Karpas-422 (cell line): ENCODE measurements at regions not wholly inside any gene's neighbourhood (a gene's known extent, or its start where the extent isn't known, plus 50 kb on each side); places are given as distances from the start of the nearest gene placed in this dataset.

ENCODE experiments used
- DNase-seq: peaks from one replicate; pipeline ENCODE4 v3.0.0-alpha.2; 2015
- H2AFZ ChIP-seq: fragments of 200-600 bp; sonication (generic); 2 replicates; pipeline ENCODE4 v1.6.1; 2014; ENCODE audit warnings: antibody characterized with exemption, low read length, mixed read lengths
- H3K27ac ChIP-seq: fragments of 200-600 bp; sonication (generic); 2 replicates; pipeline ENCODE4 v1.5.1; 2014; ENCODE audit warnings: mild to moderate bottlenecking, low read length, moderate library complexity
- H3K27me3 ChIP-seq: fragments of 200-600 bp; sonication (generic); 2 replicates; pipeline ENCODE4 v1.6.1; 2014; ENCODE audit warnings: low read length, mixed read lengths
- H3K36me3 ChIP-seq: fragments of 200-600 bp; sonication (generic); 2 replicates; pipeline ENCODE4 v1.6.1; 2014; ENCODE audit warnings: low read length, mixed read lengths; ENCODE audit not compliant: insufficient read depth
- H3K4me1 ChIP-seq: fragments of 200-600 bp; sonication (generic); 2 replicates; pipeline ENCODE4 v1.6.1; 2014; ENCODE audit warnings: mild to moderate bottlenecking, low read length, mixed read lengths
- H3K4me2 ChIP-seq: fragments of 200-600 bp; sonication (generic); 2 replicates; pipeline ENCODE4 v1.6.1; 2014; ENCODE audit warnings: low read length, low read depth, mild to moderate bottlenecking; ENCODE audit not compliant: poor library complexity, severe bottlenecking
- H3K4me3 ChIP-seq: fragments of 200-600 bp; sonication (generic); 2 replicates; pipeline ENCODE4 v1.5.1; 2014; ENCODE audit warnings: mild to moderate bottlenecking, antibody characterized with exemption, low read length, mixed read lengths
- H3K79me2 ChIP-seq: fragments of 200-600 bp; sonication (generic); 2 replicates; pipeline ENCODE4 v1.6.1; 2014; ENCODE audit warnings: mild to moderate bottlenecking, low read length, mixed read lengths
- H3K9ac ChIP-seq: fragments of 200-600 bp; sonication (generic); 2 replicates; pipeline ENCODE4 v1.6.0; 2014; ENCODE audit warnings: low read length
- H3K9me2 ChIP-seq: fragments of 200-600 bp; sonication (generic), shearing (Covaris generic); replicated peaks from 2 replicates; pipeline ENCODE4 v1.6.0; 2014; ENCODE audit warnings: mild to moderate bottlenecking, low read length, moderate library complexity; ENCODE audit not compliant: insufficient read depth
- H3K9me3 ChIP-seq: fragments of 300-700, 200-600 bp; sonication (generic); 2 replicates; pipeline ENCODE4 v1.6.1; 2014; ENCODE audit warnings: low read length, mixed read lengths
- H4K20me1 ChIP-seq: fragments of 200-600 bp; sonication (generic); 2 replicates; pipeline ENCODE4 v1.6.1; 2014; ENCODE audit warnings: mild to moderate bottlenecking, antibody characterized with exemption, low read length, low read depth; ENCODE audit not compliant: insufficient read depth

DNA sequence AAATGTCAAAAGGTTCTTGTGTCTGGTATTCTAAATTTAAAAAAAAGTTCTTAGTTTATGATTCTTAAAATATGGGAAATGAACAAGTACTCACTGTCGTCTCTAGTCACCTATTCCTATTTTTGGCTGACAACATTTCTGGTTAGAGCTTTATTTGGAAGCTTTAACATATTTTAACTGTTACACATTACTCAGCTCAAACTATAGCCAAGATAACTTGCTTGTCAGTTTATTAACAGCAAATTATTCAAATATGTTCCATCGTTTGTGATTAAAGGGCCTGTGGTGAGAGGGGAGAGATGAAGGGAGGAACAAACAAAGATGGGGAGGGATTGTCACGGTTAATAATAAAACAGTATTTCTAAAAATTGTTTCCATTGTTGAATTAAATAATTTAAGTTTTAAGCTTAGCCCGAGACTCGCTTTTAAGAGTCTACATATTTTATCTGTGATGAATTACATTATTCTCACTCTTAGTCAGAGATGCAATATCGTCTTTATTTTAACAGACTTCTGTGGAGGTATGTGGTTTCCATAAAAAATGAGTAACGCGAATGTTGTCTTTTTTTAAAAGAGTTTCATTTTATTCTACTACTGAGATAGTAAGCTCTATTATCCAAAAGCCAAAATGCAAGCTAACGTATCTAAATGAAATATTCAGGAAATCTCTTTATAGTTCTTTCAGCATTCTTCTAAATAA, 321.9 kb upstream of the PMFBP1 start:
- Histone ChIP-seq H3K36me3 (no peaks in the 10 kb centered on the region), H3K27me3 (no peaks in the 10 kb centered on the region), H3K9ac (no peak overlapping the region), H2AFZ (no peak overlapping the region), H3K4me3 (no peak overlapping the region), H3K27ac (no peak overlapping the region), H3K79me2 (no peaks in the 10 kb centered on the region), H3K4me1 (no peaks in the 10 kb centered on the region), H3K9me2 (no peaks in the 10 kb centered on the region), H4K20me1 (no peaks in the 10 kb centered on the region), H3K4me2 (no peak overlapping the region), H3K9me3 (no peaks in the 10 kb centered on the region)
- no peak for DNase-seq

DNA sequence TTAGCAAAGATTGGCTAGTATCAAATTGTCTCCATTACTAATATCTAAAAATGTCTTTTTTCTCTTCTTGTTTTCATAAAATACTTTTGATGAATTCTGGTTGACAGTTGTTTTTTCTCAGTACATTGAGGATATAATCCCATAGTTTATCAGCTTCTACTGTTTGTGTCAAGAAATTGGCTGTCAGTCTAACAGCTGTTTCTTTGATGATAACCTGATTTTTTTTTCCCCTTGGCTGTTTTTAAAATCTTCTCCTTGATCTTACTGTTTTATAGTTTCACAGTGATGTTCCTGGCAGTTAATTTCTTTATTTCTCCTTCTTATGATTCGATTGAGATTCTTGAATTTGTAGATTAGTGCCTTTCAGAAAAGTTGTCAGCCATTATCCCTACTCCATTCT, 315.3 kb upstream of the PMFBP1 start:
- H3K36me3 ChIP-seq, result no peaks in the 10 kb centered on the region
- no peaks in the 10 kb centered on the region for H3K9me2 ChIP-seq
- H3K27ac ChIP-seq, result no peak overlapping the region
- H3K79me2 ChIP-seq, result no peaks in the 10 kb centered on the region
- H3K9ac ChIP-seq, result no peak overlapping the region
- no peaks in the 10 kb centered on the region for H3K9me3 ChIP-seq
- no peak overlapping the region for H3K4me3 ChIP-seq
- H3K27me3 ChIP-seq, result no peaks in the 10 kb centered on the region
- H2AFZ ChIP-seq, result no peak overlapping the region
- no peaks in the 10 kb centered on the region for H4K20me1 ChIP-seq
- no peak for DNase-seq
- no peaks in the 10 kb centered on the region for H3K4me1 ChIP-seq
- H3K4me2 ChIP-seq, result no peak overlapping the region

DNA sequence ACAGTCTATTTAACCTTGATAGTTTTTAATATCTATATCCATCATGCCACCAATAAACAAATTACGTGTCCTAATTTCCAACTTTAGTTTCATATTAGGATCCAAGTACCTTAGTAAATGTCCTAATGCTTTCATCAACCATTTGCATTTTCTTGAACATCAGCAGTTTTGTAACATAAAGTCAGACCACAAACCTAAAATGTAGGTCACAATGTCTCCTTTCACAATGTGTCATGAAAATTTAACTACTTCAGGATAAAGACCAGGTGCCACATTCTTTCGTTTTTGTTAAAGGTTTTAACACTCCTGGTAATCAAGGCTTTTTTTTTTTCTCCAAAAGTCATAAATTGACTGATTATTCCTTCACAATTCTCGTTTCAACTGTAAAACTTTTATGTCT, 310.7 kb upstream of the PMFBP1 start:
- Histone ChIP-seq H4K20me1 (no peaks in the 10 kb centered on the region), H3K27me3 (no peaks in the 10 kb centered on the region), H3K27ac (no peak overlapping the region), H3K9me2 (no peaks in the 10 kb centered on the region), H3K4me2 (no peak overlapping the region), H3K4me1 (peaks cover 9% of the 10 kb centered on the region), H3K9me3 (no peaks in the 10 kb centered on the region), H3K36me3 (no peaks in the 10 kb centered on the region), H3K9ac (no peak overlapping the region), H2AFZ (no peak overlapping the region), H3K4me3 (no peak overlapping the region), H3K79me2 (no peaks in the 10 kb centered on the region)
- no peak for DNase-seq

DNA sequence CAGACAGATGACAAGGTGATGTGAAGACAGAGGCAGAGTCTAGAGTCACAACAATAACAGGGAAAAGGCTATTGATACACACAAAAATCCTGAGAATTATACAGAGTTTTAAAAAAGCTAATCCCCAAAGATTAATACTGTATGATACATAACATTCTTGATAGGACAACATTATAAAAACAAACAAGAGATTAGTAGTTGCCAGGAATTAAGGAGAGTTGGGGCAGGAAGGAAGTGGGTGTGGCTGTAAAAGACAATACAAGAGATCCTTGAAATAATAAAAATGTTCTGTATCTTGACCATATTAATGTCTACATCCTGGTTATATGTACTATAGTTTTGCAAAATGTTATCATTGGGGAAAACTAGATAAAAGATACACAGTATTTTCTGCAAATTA, 309.5 kb upstream of the PMFBP1 start:
- no peak overlapping the region for H3K9ac ChIP-seq
- DNase-seq, result no peak

DNA sequence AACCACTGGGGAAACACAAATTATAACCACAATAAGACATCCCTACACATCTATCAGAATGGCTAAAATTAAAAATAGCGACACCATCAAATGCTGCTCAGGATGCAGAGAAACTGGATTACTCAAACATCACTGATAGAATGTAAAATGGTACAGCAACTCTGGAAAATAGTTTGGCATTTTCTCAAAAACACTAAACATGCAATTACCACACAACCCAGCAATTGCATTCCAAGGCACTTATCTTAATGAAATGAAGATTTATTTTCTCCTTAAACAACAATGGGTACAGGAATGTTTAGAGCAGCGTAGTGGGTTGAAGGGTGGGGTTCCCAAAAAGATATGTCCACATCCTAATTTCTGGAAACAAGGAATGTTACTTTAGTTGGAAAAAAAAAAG, 309.0 kb upstream of the PMFBP1 start:
- H3K79me2 ChIP-seq, result no peaks in the 10 kb centered on the region
- H3K9me3 ChIP-seq, result no peaks in the 10 kb centered on the region
- no peak overlapping the region for H3K4me3 ChIP-seq
- no peak overlapping the region for H3K9ac ChIP-seq
- H3K27ac ChIP-seq, result no peak overlapping the region
- no peak for DNase-seq
- no peaks in the 10 kb centered on the region for H3K36me3 ChIP-seq
- H2AFZ ChIP-seq, result no peak overlapping the region
- H4K20me1 ChIP-seq, result no peaks in the 10 kb centered on the region
- no peak overlapping the region for H3K4me2 ChIP-seq
- no peaks in the 10 kb centered on the region for H3K27me3 ChIP-seq
- H3K4me1 ChIP-seq, result peaks cover 9% of the 10 kb centered on the region
- no peaks in the 10 kb centered on the region for H3K9me2 ChIP-seq

More for the DNA sequence above, 309.5 kb upstream of the PMFBP1 start:
- Histone ChIP-seq H4K20me1 (no peaks in the 10 kb centered on the region), H3K27ac (no peak overlapping the region), H3K4me1 (peaks cover 9% of the 10 kb centered on the region), H3K79me2 (no peaks in the 10 kb centered on the region), H3K4me3 (no peak overlapping the region), H3K4me2 (no peak overlapping the region), H3K36me3 (no peaks in the 10 kb centered on the region), H3K9me2 (no peaks in the 10 kb centered on the region), H3K27me3 (no peaks in the 10 kb centered on the region), H3K9me3 (no peaks in the 10 kb centered on the region), H2AFZ (no peak overlapping the region)

DNA sequence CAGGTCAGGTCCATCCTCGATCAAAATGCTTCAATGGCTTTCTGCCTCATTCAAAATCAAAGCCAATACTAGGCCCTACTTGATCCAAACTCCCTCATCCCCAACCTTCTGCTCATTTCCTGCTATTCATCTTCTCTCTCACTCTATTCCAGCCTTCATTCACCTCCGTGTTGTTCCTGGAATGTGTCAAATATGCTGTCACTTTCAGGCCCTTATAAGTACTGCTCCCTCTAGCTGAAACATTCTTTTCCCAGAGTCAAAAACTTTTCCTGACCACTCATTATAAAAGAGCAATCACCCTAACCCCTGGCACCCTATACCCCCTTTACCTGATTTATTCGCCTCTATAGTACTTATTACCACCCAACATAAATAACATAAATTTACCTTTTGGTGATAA, 303.7 kb upstream of the PMFBP1 start:
- Histone ChIP-seq H2AFZ (no peak overlapping the region), H3K27me3 (no peaks in the 10 kb centered on the region), H3K4me3 (no peak overlapping the region), H3K4me1 (peaks cover 3% of the 10 kb centered on the region), H3K4me2 (no peak overlapping the region), H3K9me2 (no peaks in the 10 kb centered on the region), H3K27ac (no peak overlapping the region), H3K9ac (no peak overlapping the region), H4K20me1 (no peaks in the 10 kb centered on the region), H3K9me3 (no peaks in the 10 kb centered on the region), H3K36me3 (no peaks in the 10 kb centered on the region), H3K79me2 (no peaks in the 10 kb centered on the region)
- DNase-seq, result no peak

DNA sequence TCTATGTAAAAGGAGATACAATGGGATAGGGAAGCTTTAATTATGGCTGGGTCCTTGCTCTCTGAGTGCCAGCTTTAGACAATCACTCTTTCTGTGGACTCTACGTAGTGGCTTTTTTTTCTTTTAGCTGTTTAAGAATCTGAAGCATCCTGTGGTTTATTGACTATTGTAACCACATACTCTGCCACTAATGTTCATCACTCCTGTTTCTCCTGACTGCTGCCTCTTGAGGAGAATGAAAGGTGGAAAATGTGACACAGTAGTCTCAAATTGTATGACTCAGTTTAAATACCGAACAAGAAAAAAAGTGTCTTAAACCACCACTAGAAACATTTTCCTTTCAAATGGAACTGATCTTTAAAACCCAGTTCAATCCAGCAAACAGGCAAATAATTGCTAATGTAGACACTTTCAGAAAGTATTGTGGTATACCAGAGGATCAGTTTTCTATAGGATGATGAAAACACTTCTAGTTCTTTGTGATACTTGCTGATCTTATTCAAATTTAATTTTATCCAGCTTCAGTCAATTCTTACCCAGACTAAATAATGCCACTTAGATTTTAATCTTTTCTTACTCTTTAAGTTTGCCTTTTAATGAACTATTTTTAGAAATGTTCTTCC, 302.7 kb upstream of the PMFBP1 start:
- Histone ChIP-seq H4K20me1 (no peaks in the 10 kb centered on the region), H3K27ac (no peak overlapping the region), H3K4me3 (no peak overlapping the region), H3K4me2 (no peak overlapping the region), H3K27me3 (no peaks in the 10 kb centered on the region), H3K79me2 (no peaks in the 10 kb centered on the region), H3K9ac (no peak overlapping the region), H3K36me3 (no peaks in the 10 kb centered on the region), H2AFZ (no peak overlapping the region), H3K9me3 (no peaks in the 10 kb centered on the region), H3K9me2 (no peaks in the 10 kb centered on the region), H3K4me1 (no peaks in the 10 kb centered on the region)
- no peak for DNase-seq

DNA sequence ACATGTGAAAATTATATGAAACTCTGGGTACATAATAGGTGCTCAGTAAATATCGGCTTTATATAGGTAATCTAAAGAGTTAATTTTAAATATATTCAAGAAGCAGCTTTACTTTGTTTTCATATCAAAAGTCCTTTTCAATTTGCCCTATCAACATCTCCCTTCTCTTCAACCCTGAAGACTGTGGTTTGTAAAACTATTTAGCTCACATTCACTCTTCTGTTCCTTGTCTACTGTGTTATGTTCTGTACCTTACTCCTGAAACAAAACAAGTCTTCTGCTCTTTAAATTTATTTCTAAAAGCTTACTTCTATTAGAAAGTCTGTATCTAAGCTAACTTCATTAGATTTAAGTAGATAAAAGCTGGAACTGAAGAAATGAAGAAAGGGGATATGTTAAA, 301.7 kb upstream of the PMFBP1 start:
- Histone ChIP-seq H3K36me3 (no peaks in the 10 kb centered on the region), H3K9me3 (no peaks in the 10 kb centered on the region), H3K27ac (no peak overlapping the region), H4K20me1 (no peaks in the 10 kb centered on the region), H3K9me2 (no peaks in the 10 kb centered on the region), H3K27me3 (no peaks in the 10 kb centered on the region), H3K9ac (no peak overlapping the region), H3K4me3 (no peak overlapping the region), H3K4me2 (no peak overlapping the region), H3K79me2 (no peaks in the 10 kb centered on the region), H2AFZ (no peak overlapping the region), H3K4me1 (no peaks in the 10 kb centered on the region)
- no peak for DNase-seq
